ENCODE measurements at regions not wholly inside any gene's neighbourhood (a gene's known extent, or its start where the extent isn't known, plus 50 kb on each side); places are given as distances from the start of the nearest gene placed in this dataset.

DNA sequence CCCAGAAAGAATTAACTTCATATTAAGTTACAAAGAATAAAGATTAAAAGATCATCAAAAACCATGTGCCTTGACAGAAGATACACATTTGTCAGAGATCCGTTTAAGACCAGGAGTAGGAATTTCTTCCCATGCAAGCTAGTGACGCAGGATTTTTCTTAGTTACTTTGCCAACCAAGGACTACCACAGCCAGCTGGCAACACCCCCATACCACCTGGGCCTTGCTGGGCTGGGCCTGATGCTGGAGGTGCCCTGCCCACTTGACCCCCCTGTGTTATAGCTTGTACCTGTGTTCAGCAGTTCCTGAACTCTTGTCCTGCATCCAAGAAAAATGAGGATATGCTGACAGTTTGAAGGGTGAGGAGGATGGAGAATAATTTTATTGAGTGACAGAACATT, 290.9 kb upstream of the SMC2 start:
- Histone ChIP-seq H3K9me3 (ENCODE audit: insufficient read depth in 2 of 2, low read depth in 1 of 2, low read length in 1 of 2) (no peaks in the 10 kb centered on the region), H3K36me3 (ENCODE audit: control insufficient read depth in 2 of 4, insufficient read depth in 4 of 4, low read length in 3 of 4) (no peaks in the 10 kb centered on the region), H3K4me3 (ENCODE audit: extremely low read depth in 1 of 4, insufficient read depth in 2 of 4, low read depth in 3 of 4, low read length in 4 of 4) (no peak overlapping the region), H2BK5ac (ENCODE audit: low read depth, low read length) (no peak overlapping the region), H3K23me2 (ENCODE audit: low read depth, low read length) (no peaks in the 10 kb centered on the region), H3K79me1 (ENCODE audit: low read depth, low read length) (no peaks in the 10 kb centered on the region), H2BK120ac (replicated peaks; ENCODE audit: low read depth, low read length) (no peak overlapping the region), H3K14ac (ENCODE audit: insufficient read length) (no peak overlapping the region), H3K23ac (ENCODE audit: insufficient read length) (no peak overlapping the region), H3K4me1 (replicated peaks in 1 of 4; ENCODE audit: control insufficient read depth in 3 of 4, insufficient read depth in 4 of 4, low read length in 3 of 4) (no peaks in the 10 kb centered on the region), H3K27me3 (replicated peaks in 1 of 4; ENCODE audit: control insufficient read depth in 3 of 4, extremely low read depth in 1 of 4, insufficient read depth in 3 of 4, low read length in 3 of 4) (no peaks in the 10 kb centered on the region), H3K79me2 (ENCODE audit: control insufficient read depth in 1 of 2, insufficient read depth in 2 of 2, low read length in 2 of 2) (no peaks in the 10 kb centered on the region), H3K4me2 (ENCODE audit: insufficient read depth in 1 of 2, low read depth in 2 of 2, low read length in 2 of 2) (no peak overlapping the region), H2BK15ac (ENCODE audit: low read length) (no peak overlapping the region), H2AFZ (ENCODE audit: low read length) (no peak overlapping the region), H3K4ac (replicated peaks; ENCODE audit: insufficient read length, low read depth, low read length) (no peak overlapping the region), H2AK5ac (ENCODE audit: low read depth, low read length) (no peak overlapping the region), H4K8ac (ENCODE audit: extremely low read depth, insufficient read depth, low read length) (no peak overlapping the region), H2BK20ac (ENCODE audit: low read length) (no peak overlapping the region), H4K5ac (ENCODE audit: insufficient read length, low read depth, low read length) (no peak overlapping the region), H2BK12ac (ENCODE audit: low read depth, low read length) (no peak overlapping the region), H3K9ac (replicated peaks in 1 of 4; ENCODE audit: extremely low read depth in 1 of 4, low read depth in 3 of 4, low read length in 3 of 4) (no peak overlapping the region), H4K91ac (replicated peaks; ENCODE audit: insufficient read length, low read length) (no peak overlapping the region), H3K27ac (ENCODE audit: low read depth, low read length) (no peak overlapping the region), H3K56ac (replicated peaks; ENCODE audit: insufficient read length, low read depth, low read length) (no peak overlapping the region), H3K18ac (ENCODE audit: extremely low read depth, low read length) (no peak overlapping the region), H4K20me1 (replicated peaks in 1 of 2; ENCODE audit: control insufficient read depth in 1 of 2, insufficient read depth in 2 of 2, low read length in 2 of 2) (no peaks in the 10 kb centered on the region)
- FAIRE-seq (no peak), DNase-seq (ENCODE audit: low read depth in 1 of 2, low spot score in 2 of 2) (no peak)
- ChIA-PET POLR2A (ENCODE audit: partially characterized antibody) (no interaction called here), CTCF (ENCODE audit: partially characterized antibody) (no interaction called here)
- 94% methylated on average over 2 of the region's 2 CpGs; no CpG with 5 or more reads in 1 of the 2 experiments for WGBS, 2 experiments (ENCODE audit: extremely low coverage in 1 of 2, insufficient coverage in 1 of 2, insufficient read length in 1 of 2, insufficient replicate concordance in 2 of 2, low coverage in 1 of 2, low lambda C conversion rate in 2 of 2, missing lambda C conversion rate in 1 of 2)
- TF ChIP-seq RBBP5 (IDR thresholded peaks at IDR 0.05; ENCODE audit: borderline replicate concordance, low read depth, low read length) (no peak), CBX5 (IDR thresholded peaks at IDR 0.05; ENCODE audit: low read depth, low read length) (no peak), RAD21 (IDR thresholded peaks at IDR 0.05 in 1 of 2, conservative IDR thresholded peaks at IDR 0.05 in 1 of 2; ENCODE audit: low read depth in 2 of 2, low read length in 2 of 2) (no peak), BACH1 (IDR thresholded peaks at IDR 0.05; ENCODE audit: low read length) (no peak), CBX8 (IDR thresholded peaks at IDR 0.05; ENCODE audit: borderline replicate concordance, low read depth, low read length) (no peak), SUZ12 (IDR thresholded peaks at IDR 0.05; ENCODE audit: low read length) (no peak), SAP30 (IDR thresholded peaks at IDR 0.05; ENCODE audit: insufficient read depth, insufficient replicate concordance, low read length) (no peak), KDM1A (IDR thresholded peaks at IDR 0.05; ENCODE audit: borderline replicate concordance, low read length) (no peak), SIX5 (IDR thresholded peaks at IDR 0.05; ENCODE audit: low read depth, low read length) (no peak), JUND (IDR thresholded peaks at IDR 0.05; ENCODE audit: low read length) (no peak), PHF8 (conservative IDR thresholded peaks at IDR 0.05; ENCODE audit: low read depth, low read length) (no peak), ZNF274 (IDR thresholded peaks at IDR 0.05; ENCODE audit: borderline replicate concordance, extremely low read depth, low read length) (no peak), SP4 (IDR thresholded peaks at IDR 0.05; ENCODE audit: low read length) (no peak), HDAC2 (IDR thresholded peaks at IDR 0.05; ENCODE audit: borderline replicate concordance in 1 of 2, low read depth in 2 of 2, low read length in 2 of 2) (no peak), TAF7 (optimal IDR thresholded peaks at IDR 0.05; ENCODE audit: borderline replicate concordance, low read depth, low read length) (no peak)
